Cardiac fibroblast (primary cell): ENCODE measurements at regions not wholly inside any gene's neighbourhood (a gene's known extent, or its start where the extent isn't known, plus 50 kb on each side); places are given as distances from the start of the nearest gene placed in this dataset.

Experiments used
- DNase-seq, 2 donors: peaks; one replicate each; pipeline versions ENCODE4 v3.0.0 to v3.0.0-alpha.2; 2010; ENCODE audit warnings: low read depth in 2 of 2
- H3K4me3 ChIP-seq, 2 donors: replicated peaks in 1 of 2; 1 replicate in 1 of 2; 2 replicates in 1 of 2; pipeline ENCODE4 v1.5.1; 2011; ENCODE audit warnings: low read depth in 2 of 2, low read length in 2 of 2, mild to moderate bottlenecking in 2 of 2, moderate library complexity in 1 of 2
- TF ChIP-seq, protein P1 (sequence below): IDR thresholded peaks from one replicate; pipeline ENCODE4 v1.5.1; 2011; ENCODE audit warnings: low read depth, mild to moderate bottlenecking, low read length, inconsistent platforms

DNA sequence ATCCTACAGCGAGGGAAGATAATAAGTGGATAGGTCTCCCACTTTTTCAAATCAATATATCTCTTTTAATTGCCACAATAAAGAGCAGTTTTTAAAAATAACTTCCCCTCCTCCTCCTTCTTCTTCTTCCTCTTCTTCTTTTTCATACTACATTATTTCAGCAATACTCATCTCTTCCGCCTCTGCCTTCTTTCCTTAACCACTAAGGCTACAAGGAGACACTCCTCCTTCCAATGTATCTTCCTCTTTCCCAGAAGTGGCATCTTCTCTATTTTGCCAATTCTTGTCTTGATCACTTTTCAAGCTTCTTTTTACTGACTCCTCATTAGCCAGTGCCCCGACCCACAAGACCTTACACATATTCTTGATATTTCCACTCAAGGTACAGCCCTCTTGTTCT is 546.6 kb upstream of the CHAC2 start:
- TF ChIP-seq, protein P1, sequence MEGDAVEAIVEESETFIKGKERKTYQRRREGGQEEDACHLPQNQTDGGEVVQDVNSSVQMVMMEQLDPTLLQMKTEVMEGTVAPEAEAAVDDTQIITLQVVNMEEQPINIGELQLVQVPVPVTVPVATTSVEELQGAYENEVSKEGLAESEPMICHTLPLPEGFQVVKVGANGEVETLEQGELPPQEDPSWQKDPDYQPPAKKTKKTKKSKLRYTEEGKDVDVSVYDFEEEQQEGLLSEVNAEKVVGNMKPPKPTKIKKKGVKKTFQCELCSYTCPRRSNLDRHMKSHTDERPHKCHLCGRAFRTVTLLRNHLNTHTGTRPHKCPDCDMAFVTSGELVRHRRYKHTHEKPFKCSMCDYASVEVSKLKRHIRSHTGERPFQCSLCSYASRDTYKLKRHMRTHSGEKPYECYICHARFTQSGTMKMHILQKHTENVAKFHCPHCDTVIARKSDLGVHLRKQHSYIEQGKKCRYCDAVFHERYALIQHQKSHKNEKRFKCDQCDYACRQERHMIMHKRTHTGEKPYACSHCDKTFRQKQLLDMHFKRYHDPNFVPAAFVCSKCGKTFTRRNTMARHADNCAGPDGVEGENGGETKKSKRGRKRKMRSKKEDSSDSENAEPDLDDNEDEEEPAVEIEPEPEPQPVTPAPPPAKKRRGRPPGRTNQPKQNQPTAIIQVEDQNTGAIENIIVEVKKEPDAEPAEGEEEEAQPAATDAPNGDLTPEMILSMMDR, result no peak
- no peak for DNase-seq
- no peak overlapping the region for H3K4me3 ChIP-seq

DNA sequence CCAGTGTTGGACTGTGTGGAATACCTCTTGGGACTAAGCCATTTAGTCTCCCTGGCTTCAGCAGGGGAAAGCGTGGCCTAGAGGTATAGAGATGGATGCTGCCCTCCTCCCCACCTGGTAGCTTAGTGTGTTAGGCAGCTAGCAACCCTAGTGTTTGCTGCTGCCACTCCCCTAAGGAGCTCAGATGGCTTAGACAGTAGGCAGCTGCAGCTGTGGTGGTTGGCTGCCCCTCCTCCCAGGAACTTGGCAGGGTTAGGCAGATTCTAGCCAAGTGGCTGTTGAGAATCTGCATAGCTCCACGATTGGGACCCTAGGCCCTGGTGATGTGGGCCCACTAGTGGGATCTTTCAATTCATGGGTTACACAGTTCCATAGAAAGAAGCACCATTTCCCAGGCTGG is 550.4 kb upstream of the CHAC2 start:
- H3K4me3 ChIP-seq, result no peak overlapping the region
- TF ChIP-seq, protein P1, result no peak
- no peak for DNase-seq

DNA sequence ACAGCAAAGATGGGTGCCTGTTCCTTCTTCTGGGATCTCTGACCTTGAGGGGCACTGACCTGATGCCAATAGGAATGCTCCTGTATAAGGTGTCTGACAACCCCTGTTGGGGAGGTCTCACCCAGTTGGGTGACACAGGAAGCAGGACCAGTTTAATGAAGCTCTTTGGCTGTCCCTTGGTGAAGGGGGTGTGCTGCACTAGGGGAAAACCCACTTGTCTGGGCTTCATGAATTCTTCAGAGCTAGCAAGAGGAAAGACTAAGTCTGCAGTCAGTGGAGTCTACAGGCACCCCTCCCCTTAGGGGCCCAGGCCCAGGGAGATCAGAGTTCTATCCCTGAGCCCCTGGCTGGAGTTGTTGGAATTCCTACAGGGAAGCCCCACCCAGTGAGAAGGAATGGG is 550.8 kb upstream of the CHAC2 start:
- H3K4me3 ChIP-seq, result no peak overlapping the region
- TF ChIP-seq, protein P1, result no peak

DNA sequence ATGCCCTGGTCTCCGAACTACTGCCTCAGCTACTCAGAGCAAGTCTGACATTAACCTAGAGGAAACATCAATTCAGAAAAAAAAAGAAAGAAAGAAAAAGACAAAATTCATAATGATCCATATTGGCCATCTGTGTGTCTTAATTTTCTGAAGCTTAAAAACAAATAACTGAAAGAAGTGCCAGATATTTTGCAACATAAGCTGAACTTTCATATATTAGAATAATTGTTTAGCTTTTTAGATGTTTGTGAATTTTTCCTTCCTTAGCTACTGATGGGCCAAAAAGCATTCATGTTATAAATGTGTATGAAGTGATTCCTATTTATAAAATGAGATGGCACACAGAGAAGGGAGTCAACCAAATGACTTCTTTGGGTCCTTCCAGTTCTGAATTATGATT is 555.0 kb upstream of the CHAC2 start:
- H3K4me3 ChIP-seq, result no peak overlapping the region
- no peak for DNase-seq
- TF ChIP-seq, protein P1, result no peak

More for the DNA sequence above, 550.8 kb upstream of the CHAC2 start:
- DNase-seq, result no peak

DNA sequence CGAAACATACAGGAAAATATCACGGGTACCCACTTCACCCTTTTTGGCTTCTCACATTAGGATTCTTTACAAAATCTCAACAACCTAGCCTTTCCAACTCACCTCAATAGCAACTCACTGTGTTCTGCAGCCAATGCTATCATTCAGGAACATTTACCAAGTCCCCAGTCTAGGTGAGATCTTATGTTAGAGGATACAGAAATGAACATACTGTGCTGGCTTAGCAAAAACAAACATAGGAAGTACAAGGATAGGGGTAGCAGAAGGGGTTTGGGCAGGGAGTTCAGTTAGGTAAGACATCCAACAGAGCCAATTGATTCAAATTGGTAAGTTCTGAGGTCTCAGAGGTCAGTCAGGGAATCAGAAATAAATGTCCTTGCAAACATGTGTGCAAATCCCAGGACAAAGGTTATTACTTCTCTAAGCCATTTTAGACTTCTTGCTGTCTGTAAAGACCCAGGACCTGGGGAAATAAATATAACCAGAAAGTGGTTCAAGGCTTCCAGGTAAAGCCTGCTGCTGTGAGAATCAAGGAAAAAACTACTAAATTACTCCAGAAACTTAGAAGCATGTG is 556.3 kb upstream of the CHAC2 start:
- TF ChIP-seq, protein P1, result no peak
- no peak overlapping the region for H3K4me3 ChIP-seq
- DNase-seq, result no peak

DNA sequence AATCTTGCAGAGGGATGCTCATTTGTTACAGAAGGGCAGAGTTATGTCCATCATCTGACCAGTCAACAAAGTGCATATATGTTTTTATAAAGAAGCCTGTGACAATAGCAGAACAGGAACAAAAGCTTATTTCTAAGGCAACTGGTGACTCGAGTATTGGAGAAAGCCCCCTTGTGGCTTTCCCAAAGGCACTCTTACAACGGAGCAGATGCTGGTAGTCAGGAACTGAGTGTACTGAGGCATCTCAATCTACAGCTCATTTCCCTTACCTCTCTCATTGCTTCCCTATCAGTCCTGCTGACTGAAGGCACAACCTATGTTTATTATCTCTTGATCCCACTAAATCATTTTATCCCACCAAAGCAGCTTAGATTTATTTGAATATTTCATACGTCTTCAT is 557.1 kb upstream of the CHAC2 start:
- DNase-seq, result peak in 1 of 2 donors; percentile 2
- TF ChIP-seq, protein P1, result peak; percentile 9

DNA sequence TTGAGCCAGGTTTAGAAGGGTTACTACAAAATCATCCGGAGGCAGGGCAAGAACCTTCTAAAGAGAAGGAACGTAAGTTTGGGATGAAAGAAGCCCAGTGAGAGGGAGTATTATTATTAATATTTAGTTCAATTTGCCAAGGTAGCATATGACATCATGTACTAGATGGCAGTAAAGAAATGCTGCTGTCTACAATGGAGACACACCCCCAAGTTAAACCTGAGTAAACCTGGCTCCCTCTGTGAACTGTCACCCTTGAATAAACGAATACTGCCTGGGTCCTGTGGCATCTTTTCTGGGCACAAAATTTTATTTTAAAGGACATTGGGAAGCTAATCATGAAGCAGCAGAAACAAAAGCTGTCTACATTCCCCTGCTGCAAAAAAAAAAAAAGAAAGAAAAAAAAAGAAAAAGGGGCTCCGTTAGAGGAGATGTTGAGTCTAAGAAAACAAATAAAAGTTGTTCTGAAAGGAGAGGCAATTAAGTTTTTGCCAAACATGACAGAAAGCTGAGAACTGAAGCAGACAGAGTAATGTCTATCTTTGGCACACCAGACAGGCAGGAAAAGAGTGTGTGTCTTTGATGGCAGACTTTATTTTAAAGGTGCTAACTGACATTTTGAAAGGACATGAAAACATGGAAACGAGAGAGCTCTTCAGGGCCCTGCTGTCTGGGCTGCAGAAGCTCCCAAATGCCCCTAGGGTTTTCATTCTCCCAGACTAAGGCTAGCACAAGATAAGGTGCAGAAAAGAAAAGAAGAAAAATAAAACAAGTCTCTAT is 557.7 kb upstream of the CHAC2 start:
- TF ChIP-seq, protein P1, result no peak
- H3K4me3 ChIP-seq, result no peak overlapping the region
- DNase-seq, result no peak

More for the DNA sequence above, 557.1 kb upstream of the CHAC2 start:
- H3K4me3 ChIP-seq, result no peak overlapping the region
